NCI-H1694 treated with DMSO at 0.1 percent for 48 hours (cell line): ENCODE measurements at regions not wholly inside any gene's neighbourhood (a gene's known extent, or its start where the extent isn't known, plus 50 kb on each side); places are given as distances from the start of the nearest gene placed in this dataset.
"Not testable (repeated sequence)": the region's sequence is repeated elsewhere in the genome, so short reads cannot be mapped to it uniquely, and the experiment has no call there.

Source experiments
- DNase-seq: peaks from one replicate; lab custom pipeline; 2025; lab: John Stamatoyannopoulos, UW

- no peak for DNase-seq
Observed at GRCh38 chr12:107373238-107373809, 280.0 kb upstream of the CRY1 start.

DNA sequence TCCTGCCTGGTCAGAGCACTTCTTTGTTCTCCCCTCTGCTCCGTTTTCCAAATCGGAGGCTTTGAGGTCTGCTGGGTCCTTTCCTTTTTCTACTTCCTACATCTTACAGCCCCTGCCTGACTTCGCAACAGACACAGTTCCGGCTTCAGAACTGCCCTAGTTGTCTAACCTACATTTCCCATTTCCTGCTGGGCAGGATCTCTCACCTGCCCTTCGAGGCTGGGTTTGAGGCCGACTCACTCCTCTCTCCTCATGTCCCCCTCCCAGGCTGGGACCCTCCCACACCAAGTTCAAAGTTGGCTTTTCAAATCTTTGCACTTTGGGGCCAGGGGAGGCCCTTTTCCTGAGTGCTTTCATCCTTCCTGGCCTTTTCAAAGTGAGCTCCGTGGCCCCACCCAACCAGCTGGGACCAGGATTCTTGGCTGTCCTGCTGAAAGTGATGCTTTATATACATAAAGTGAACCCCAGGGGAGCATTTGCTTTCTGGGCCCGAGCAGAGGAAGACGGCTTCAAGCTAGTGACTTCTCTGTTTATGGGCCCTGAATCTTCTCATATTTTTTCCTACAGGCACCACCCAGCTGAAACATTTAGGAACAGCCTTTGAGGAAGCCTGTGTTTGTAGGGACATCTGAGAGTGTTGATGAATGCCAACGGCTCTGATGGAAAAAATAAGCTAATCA, 281.0 kb upstream of the CRY1 start:
- no peak for DNase-seq

- DNase-seq, result no peak
Observed at GRCh38 chr12:107375231-107375630, 281.9 kb upstream of the CRY1 start.

- no peak for DNase-seq
Observed at GRCh38 chr12:107377596-107378385, 284.4 kb upstream of the CRY1 start.

GRCh38 chr12:107378609-107379008, 285.3 kb upstream of the CRY1 start:
- no peak for DNase-seq

- not testable (repeated sequence) for DNase-seq
Observed at GRCh38 chr12:107379142-107379851, 285.9 kb upstream of the CRY1 start.

DNA sequence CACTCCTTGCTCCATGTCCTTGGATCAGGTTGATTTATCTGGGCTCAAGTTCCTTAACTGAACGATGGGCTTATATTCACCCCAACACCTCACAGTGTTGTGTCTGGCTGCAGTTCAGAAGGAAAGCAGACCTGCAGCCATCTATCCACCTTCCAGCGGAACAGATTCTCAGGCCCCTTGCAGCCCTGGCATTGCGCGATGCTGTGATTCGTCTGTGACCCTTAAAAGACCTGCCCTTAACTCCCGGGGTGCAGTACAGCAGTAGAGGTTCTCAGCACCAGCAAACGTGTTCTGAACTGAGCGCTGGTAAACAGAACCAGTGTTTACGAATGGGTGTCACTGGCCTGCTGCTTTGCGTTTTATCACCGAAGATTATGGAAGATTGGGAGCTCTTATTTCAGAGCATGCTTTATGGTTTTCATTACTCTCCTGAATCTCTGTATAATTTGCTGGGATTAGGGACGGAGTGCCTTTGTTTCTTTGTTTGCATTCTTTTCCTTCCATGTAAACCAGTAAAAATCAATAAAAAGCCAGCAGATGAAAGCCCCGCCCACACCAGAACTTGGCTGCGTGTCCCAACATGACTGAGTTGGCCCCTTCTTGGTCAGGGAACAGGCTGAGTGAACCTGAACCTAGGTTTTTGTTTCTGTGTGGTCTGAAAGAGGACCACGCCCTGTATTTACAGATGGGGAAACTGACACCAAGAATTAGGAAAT, 286.7 kb upstream of the CRY1 start:
- DNase-seq, result no peak

DNA sequence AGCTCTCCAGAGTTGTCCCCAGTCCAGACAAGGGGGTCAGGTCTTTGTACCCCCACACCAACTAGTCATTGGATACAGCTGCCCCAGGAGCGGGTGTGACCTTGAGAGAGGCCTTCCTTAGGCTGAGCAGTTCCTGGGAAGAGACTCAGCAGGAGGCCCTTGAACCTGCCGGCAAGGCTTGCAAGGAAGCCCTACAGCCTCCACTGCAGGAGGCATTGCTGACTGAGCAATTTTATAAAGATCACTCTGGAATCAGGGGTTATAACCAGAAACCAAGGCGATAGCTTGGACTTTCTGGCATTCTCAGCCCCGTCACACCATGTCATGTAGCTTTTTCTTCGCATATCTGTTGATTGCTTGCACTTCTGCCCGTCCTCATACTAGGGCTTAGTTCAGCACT, 291.3 kb upstream of the CRY1 start:
- DNase-seq, result no peak

GRCh38 chr12:107385509-107385908, 292.2 kb upstream of the CRY1 start:
- no peak for DNase-seq

GRCh38 chr12:107386569-107386968, 293.2 kb upstream of the CRY1 start:
- no peak for DNase-seq

DNA sequence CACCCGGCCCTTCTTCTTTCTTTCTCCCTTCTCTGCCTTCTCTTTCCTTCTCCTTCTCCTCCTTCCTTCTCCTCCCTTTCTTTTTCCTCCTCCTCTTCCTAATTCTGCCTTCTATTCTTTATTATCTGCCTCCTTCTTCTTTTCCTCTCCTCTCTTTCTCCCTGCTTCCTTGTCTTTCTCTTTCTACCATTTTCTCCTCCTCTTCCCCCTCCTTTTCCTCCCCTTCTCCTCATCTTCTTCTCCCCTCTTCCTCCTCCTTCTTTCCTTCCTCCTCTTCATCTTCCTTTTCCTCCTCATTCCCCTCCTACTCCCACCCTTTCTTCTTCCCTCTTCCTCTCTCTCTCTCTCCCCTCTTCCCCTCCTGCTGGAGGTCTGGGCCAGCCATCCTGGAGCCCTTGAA, 294.9 kb upstream of the CRY1 start:
- no peak for DNase-seq

- DNase-seq, result no peak
Observed at GRCh38 chr12:107390414-107390813, 295.2 kb upstream of the PWP1 start.

DNA sequence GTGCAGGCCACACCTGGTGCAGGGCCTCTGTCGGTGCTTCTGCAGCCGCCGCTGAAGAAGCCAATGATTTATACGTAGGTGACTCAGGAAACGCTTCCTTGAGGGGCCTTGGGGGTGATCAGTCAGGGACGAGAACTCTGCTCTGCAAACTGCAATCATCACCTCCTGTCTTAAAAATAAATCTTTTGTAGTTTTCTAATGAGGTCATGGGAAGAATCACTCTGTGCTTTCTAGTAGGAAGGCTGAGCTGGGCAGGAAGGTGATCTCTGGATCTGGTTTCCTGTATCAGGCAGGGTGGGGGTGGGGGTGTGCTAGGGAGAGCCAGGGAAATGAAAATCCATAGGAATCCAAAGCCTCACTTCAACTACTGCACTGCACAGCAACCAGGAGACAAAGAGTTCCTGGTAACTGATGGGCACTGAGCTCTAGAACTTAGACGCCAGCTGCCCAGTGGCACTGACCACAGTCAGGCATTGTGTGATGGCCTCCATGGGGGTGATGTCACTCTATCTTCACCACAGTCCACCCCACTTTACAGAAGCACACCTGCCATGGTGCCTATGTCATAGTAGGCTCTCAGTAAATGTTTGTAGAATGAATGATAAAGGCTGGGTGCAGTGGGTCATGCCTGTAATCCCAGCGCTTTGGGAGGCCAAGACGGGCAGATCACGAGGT, 292.4 kb upstream of the PWP1 start:
- no peak for DNase-seq

DNA sequence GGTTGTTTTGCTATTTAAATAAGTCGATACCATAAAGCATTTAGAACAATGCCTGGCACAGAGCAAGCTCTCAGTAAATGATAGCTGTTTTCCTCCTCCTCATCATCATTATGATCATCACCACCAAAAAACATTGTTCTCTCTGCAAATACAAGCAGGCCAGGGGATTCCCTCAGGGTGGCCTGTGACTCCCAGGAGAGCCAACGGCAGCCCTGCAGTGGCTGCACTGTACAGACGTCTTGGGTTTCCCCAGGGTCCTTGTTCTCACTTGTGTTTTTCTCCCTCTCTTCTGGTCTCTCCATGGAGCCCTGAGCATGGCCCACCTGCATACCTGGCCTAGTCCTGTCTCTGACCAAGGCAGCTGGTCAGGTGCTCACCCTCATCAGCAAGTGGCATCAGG, 290.9 kb upstream of the PWP1 start:
- DNase-seq, result no peak

GRCh38 chr12:107395817-107396216, 289.8 kb upstream of the PWP1 start:
- DNase-seq, result no peak

DNA sequence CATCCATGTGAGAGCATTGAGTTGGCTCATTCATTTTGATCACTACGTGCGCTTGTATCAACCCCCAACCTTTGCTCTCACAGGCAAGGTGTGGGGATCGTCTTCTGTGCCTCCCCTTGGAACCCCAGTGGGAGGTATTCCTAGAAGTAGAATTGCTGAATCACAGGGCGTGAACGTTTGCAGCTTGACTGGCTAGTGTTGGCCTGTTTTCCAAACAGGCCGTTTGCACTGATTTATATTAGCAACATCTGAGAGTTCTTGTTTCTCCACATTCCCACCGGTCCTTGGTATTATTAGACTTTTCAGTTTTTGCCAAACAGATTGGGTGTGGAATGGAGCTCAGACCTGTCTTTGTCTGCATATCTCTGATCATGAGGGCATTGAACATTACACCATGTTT, 288.6 kb upstream of the PWP1 start:
- DNase-seq, result no peak

- no peak for DNase-seq
Observed at GRCh38 chr12:107397890-107398500, 287.6 kb upstream of the PWP1 start.

DNA sequence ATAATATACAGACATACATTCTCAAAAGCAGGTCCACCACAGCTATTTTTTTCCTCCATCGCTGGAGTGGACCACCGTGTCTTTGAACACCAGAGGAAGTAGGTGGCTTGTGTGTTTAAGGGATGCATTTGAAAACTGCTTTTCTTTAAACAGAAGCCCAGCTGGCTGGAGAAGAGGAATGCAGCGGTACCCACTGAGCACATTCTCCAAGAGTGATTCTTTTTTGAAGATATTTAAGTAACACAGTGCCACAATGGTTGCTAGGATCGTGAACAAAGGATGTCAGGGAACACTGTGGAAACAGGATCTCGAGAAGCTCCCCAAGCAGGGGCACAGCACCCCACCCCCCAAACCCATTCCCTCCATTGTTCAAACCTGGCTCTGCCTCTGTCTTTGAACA, 286.6 kb upstream of the PWP1 start:
- no peak for DNase-seq

GRCh38 chr12:107400686-107401447, 284.7 kb upstream of the PWP1 start:
- no peak for DNase-seq
